IMR-90 (cell line): ENCODE measurements at regions not wholly inside any gene's neighbourhood (a gene's known extent, or its start where the extent isn't known, plus 50 kb on each side); places are given as distances from the start of the nearest gene placed in this dataset.

Experiments
- ATAC-seq: fragments of 200-7000 bp; cut with Tn5 transposase; 2 replicates; pipeline ENCODE4 v1.9.1; 2020; ENCODE audit warnings: low read depth, mild to moderate bottlenecking, moderate library complexity
- BruUV-seq: library from RNA; stranded (reverse); fragments of 400-500 nt; replicated peaks from 2 replicates; lab custom pipeline; 2021; lab: Mats Ljungman, UMichigan
- CTCF ChIA-PET: fragments of 300-600 bp; formaldehyde crosslinking; extraction: SDS; loops from one replicate; lab custom pipeline; 2021; ENCODE audit warnings: antibody characterized with exemption; lab: Yijun Ruan, JAX
- POLR2A ChIA-PET: fragments of 300-600 bp; sonication (Branson Sonifier 250); formaldehyde crosslinking; loops from one replicate; lab custom pipeline; 2022; ENCODE audit warnings: antibody characterized with exemption; ENCODE audit not compliant: unreplicated experiment; lab: Charles Lee
- DNase-seq: peaks from one replicate; pipeline ENCODE4 v3.0.0; 2013
- H2AFZ ChIP-seq: replicated peaks from 2 replicates; pipeline ENCODE3; 2013; ENCODE audit warnings: low read length, mild to moderate bottlenecking; ENCODE audit not compliant: poor library complexity
- H2AK5ac ChIP-seq: 2 replicates; pipeline ENCODE4 v1.6.1; 2013; ENCODE audit warnings: low read depth, low read length, inconsistent platforms
- H2AK9ac ChIP-seq: replicated peaks from 2 replicates; pipeline ENCODE3; 2013; ENCODE audit warnings: mild to moderate bottlenecking, low read depth, low read length, moderate library complexity; ENCODE audit not compliant: poor library complexity
- H2BK120ac ChIP-seq: 2 replicates; pipeline ENCODE4 v1.6.1; 2013; ENCODE audit warnings: low read depth, low read length, inconsistent platforms
- H2BK15ac ChIP-seq: 3 replicates; pipeline ENCODE4 v1.6.1; 2013; ENCODE audit warnings: low read depth, low read length, inconsistent platforms
- H2BK20ac ChIP-seq: 2 replicates; pipeline ENCODE4 v1.6.1; 2013; ENCODE audit warnings: low read depth, mild to moderate bottlenecking, inconsistent platforms, low read length, moderate library complexity
- H2BK5ac ChIP-seq: 2 replicates; pipeline ENCODE4 v1.6.1; 2013; ENCODE audit warnings: mild to moderate bottlenecking, low read depth, low read length, inconsistent platforms; ENCODE audit not compliant: poor library complexity, severe bottlenecking
- H3K14ac ChIP-seq: replicated peaks from 2 replicates; pipeline ENCODE4 v1.6.1; 2013; ENCODE audit warnings: low read depth, low read length, inconsistent platforms
- H3K18ac ChIP-seq: 2 replicates; pipeline ENCODE4 v1.6.1; 2013; ENCODE audit warnings: low read depth, low read length, control low read depth
- H3K23ac ChIP-seq: 2 replicates; pipeline ENCODE4 v1.6.1; 2013; ENCODE audit warnings: low read depth, low read length, inconsistent platforms
- H3K27ac ChIP-seq: 2 replicates; pipeline ENCODE4 v1.5.1; 2013; ENCODE audit warnings: mild to moderate bottlenecking, control low read depth, low read length; ENCODE audit not compliant: insufficient read depth
- H3K27me3 ChIP-seq: 2 replicates; pipeline ENCODE4 v1.6.1; 2013; ENCODE audit warnings: low read length; ENCODE audit not compliant: control insufficient read depth, insufficient read depth
- H3K36me3 ChIP-seq: 2 replicates; pipeline ENCODE4 v1.6.1; 2013; ENCODE audit warnings: low read length, mixed read lengths; ENCODE audit not compliant: control insufficient read depth, insufficient read depth
- H3K4ac ChIP-seq: 2 replicates; pipeline ENCODE4 v1.6.1; 2013; ENCODE audit warnings: low read depth, low read length, inconsistent platforms
- H3K4me1 ChIP-seq: 2 replicates; pipeline ENCODE4 v1.6.1; 2013; ENCODE audit warnings: low read length, mixed read lengths; ENCODE audit not compliant: control insufficient read depth, insufficient read depth
- H3K4me2 ChIP-seq: 2 replicates; pipeline ENCODE4 v1.6.1; 2013; ENCODE audit warnings: low read depth, mild to moderate bottlenecking, control low read depth, low read length, moderate library complexity
- H3K4me3 ChIP-seq: 2 replicates; pipeline ENCODE4 v1.5.1; 2013; ENCODE audit warnings: low read depth, mild to moderate bottlenecking, control low read depth, low read length, moderate library complexity; ENCODE audit not compliant: insufficient read depth
- H3K56ac ChIP-seq: 2 replicates; pipeline ENCODE4 v1.6.1; 2013; ENCODE audit warnings: low read length, inconsistent platforms; ENCODE audit not compliant: insufficient read depth; ENCODE audit errors: extremely low read depth
- H3K79me1 ChIP-seq, 2 experiments: 2 replicates each; pipeline ENCODE4 v1.6.1; 2013; ENCODE audit warnings: low read length in 2 of 2, inconsistent platforms in 1 of 2, low read depth in 1 of 2
- H3K9ac ChIP-seq: 2 replicates; pipeline ENCODE4 v1.6.1; 2013; ENCODE audit warnings: low read depth, low read length, control low read depth
- H3K9me1 ChIP-seq: 2 replicates; pipeline ENCODE4 v1.6.1; 2013; ENCODE audit warnings: low read length, inconsistent platforms; ENCODE audit not compliant: insufficient read depth
- H3K9me3 ChIP-seq: 2 replicates; pipeline ENCODE4 v1.6.1; 2013; ENCODE audit warnings: low read length; ENCODE audit not compliant: control insufficient read depth, insufficient read depth
- H4K20me1 ChIP-seq: 2 replicates; pipeline ENCODE4 v1.6.1; 2013; ENCODE audit warnings: low read length, inconsistent platforms; ENCODE audit not compliant: insufficient read depth
- H4K5ac ChIP-seq: 2 replicates; pipeline ENCODE4 v1.6.1; 2013; ENCODE audit warnings: mild to moderate bottlenecking, low read depth, low read length, control low read depth
- H4K8ac ChIP-seq, 2 experiments: 2 replicates each; pipeline ENCODE4 v1.6.1; 2013; ENCODE audit warnings: low read depth in 2 of 2, low read length in 2 of 2, control low read depth in 1 of 2, inconsistent platforms in 1 of 2
- H4K91ac ChIP-seq: 2 replicates; pipeline ENCODE4 v1.6.1; 2013; ENCODE audit warnings: low read depth, low read length, inconsistent platforms; ENCODE audit not compliant: insufficient read depth
- BHLHE40 ChIP-seq: fragments of 150-350 bp; IDR thresholded peaks from 2 replicates; pipeline ENCODE4 v1.6.1; 2016; ENCODE audit warnings: mild to moderate bottlenecking, low read depth, low read length
- CEBPB ChIP-seq: IDR thresholded peaks from 2 replicates; pipeline ENCODE4 v1.6.1; 2012; ENCODE audit warnings: low read depth, low read length, improper control_type of control experiment
- CHD1 ChIP-seq: IDR thresholded peaks from 2 replicates; pipeline ENCODE4 v1.6.1; 2012; ENCODE audit warnings: low read depth, low read length, improper control_type of control experiment
- FOS ChIP-seq: fragments of 150-350 bp; IDR thresholded peaks from 2 replicates; pipeline ENCODE4 v1.6.1; 2016; ENCODE audit warnings: low read depth, low read length
- MAFK ChIP-seq: IDR thresholded peaks from 2 replicates; pipeline ENCODE4 v1.6.1; 2012; ENCODE audit warnings: low read depth, low read length, improper control_type of control experiment
- MAZ ChIP-seq: IDR thresholded peaks from 2 replicates; pipeline ENCODE4 v1.6.1; 2012; ENCODE audit warnings: low read depth, mild to moderate bottlenecking, low read length, improper control_type of control experiment, moderate library complexity, borderline replicate concordance
- MXI1 ChIP-seq: IDR thresholded peaks from 2 replicates; pipeline ENCODE4 v1.6.1; 2012; ENCODE audit warnings: low read depth, mild to moderate bottlenecking, low read length, moderate library complexity, borderline replicate concordance
- NFE2L2 ChIP-seq: fragments of 150-350 bp; IDR thresholded peaks from 2 replicates; pipeline ENCODE4 v1.6.1; 2016; ENCODE audit warnings: low read depth, mild to moderate bottlenecking, low read length
- POLR2A ChIP-seq: IDR thresholded peaks from 2 replicates; pipeline ENCODE4 v1.6.1; 2012; ENCODE audit warnings: mild to moderate bottlenecking, low read depth, low read length
- RAD21 ChIP-seq: IDR thresholded peaks from 2 replicates; pipeline ENCODE4 v1.6.1; 2012; ENCODE audit warnings: low read length, improper control_type of control experiment
- RCOR1 ChIP-seq: IDR thresholded peaks from 2 replicates; pipeline ENCODE4 v1.6.1; 2012; ENCODE audit warnings: mild to moderate bottlenecking, low read length, improper control_type of control experiment; ENCODE audit not compliant: insufficient replicate concordance
- RFX5 ChIP-seq: IDR thresholded peaks from 2 replicates; pipeline ENCODE4 v1.8.0; 2012; ENCODE audit warnings: low read depth, mild to moderate bottlenecking, low read length, moderate library complexity
- SMC3 ChIP-seq: fragments of 150-350 bp; IDR thresholded peaks from 2 replicates; pipeline ENCODE4 v1.6.1; 2016; ENCODE audit warnings: low read depth, mild to moderate bottlenecking, antibody characterized with exemption, low read length, moderate library complexity
- dilution Hi-C: fragments of 300-500 bp; cut with HindIII; formaldehyde crosslinking; loops from one replicate; pipeline ENCODE4 v1.14.3; 2018; ENCODE audit warnings: low sequenced_read_pairs; ENCODE audit not compliant: unreplicated experiment
- in situ Hi-C: fragments of 300-500 bp; cut with MboI; formaldehyde crosslinking; loops from 3 replicates; pipeline ENCODE4 v1.14.3; 2019; ENCODE audit warnings: low sequenced_read_pairs, inconsistent platforms, mixed read lengths
- intact Hi-C: fragments of 100-400 bp; cut with micrococcal nuclease; formaldehyde crosslinking; loops from 2 replicates; pipeline ENCODE4 v1.10.0; 2022
- TF ChIP-seq, protein P1 (sequence below): fragments of 150-350 bp; IDR thresholded peaks from 2 replicates; pipeline ENCODE4 v1.6.1; 2017; ENCODE audit warnings: mild to moderate bottlenecking, antibody characterized with exemption, low read length, low read depth
- TF ChIP-seq, protein P2 (sequence below): conservative IDR thresholded peaks from 2 replicates; pipeline ENCODE4 v1.5.1; 2012; ENCODE audit warnings: mild to moderate bottlenecking, low read depth, low read length, improper control_type of control experiment
- TF ChIP-seq, protein P3 (sequence below): fragments of 150-350 bp; IDR thresholded peaks from 2 replicates; pipeline ENCODE4 v1.6.1; 2016; ENCODE audit warnings: low read depth, mild to moderate bottlenecking, low read length, moderate library complexity, borderline replicate concordance

- no peak overlapping the region for H4K91ac ChIP-seq
- no peak overlapping the region for H4K8ac ChIP-seq
- ATAC-seq: no peak
- no peak for TF ChIP-seq RAD21
- no peak for TF ChIP-seq SMC3
- no peak for TF ChIP-seq MAZ
- TF ChIP-seq MXI1: no peak
- TF ChIP-seq, protein P1, sequence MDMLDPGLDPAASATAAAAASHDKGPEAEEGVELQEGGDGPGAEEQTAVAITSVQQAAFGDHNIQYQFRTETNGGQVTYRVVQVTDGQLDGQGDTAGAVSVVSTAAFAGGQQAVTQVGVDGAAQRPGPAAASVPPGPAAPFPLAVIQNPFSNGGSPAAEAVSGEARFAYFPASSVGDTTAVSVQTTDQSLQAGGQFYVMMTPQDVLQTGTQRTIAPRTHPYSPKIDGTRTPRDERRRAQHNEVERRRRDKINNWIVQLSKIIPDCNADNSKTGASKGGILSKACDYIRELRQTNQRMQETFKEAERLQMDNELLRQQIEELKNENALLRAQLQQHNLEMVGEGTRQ: no peak
- TF ChIP-seq, protein P2, sequence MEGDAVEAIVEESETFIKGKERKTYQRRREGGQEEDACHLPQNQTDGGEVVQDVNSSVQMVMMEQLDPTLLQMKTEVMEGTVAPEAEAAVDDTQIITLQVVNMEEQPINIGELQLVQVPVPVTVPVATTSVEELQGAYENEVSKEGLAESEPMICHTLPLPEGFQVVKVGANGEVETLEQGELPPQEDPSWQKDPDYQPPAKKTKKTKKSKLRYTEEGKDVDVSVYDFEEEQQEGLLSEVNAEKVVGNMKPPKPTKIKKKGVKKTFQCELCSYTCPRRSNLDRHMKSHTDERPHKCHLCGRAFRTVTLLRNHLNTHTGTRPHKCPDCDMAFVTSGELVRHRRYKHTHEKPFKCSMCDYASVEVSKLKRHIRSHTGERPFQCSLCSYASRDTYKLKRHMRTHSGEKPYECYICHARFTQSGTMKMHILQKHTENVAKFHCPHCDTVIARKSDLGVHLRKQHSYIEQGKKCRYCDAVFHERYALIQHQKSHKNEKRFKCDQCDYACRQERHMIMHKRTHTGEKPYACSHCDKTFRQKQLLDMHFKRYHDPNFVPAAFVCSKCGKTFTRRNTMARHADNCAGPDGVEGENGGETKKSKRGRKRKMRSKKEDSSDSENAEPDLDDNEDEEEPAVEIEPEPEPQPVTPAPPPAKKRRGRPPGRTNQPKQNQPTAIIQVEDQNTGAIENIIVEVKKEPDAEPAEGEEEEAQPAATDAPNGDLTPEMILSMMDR: no peak
- TF ChIP-seq FOS: no peak
- TF ChIP-seq, protein P3, sequence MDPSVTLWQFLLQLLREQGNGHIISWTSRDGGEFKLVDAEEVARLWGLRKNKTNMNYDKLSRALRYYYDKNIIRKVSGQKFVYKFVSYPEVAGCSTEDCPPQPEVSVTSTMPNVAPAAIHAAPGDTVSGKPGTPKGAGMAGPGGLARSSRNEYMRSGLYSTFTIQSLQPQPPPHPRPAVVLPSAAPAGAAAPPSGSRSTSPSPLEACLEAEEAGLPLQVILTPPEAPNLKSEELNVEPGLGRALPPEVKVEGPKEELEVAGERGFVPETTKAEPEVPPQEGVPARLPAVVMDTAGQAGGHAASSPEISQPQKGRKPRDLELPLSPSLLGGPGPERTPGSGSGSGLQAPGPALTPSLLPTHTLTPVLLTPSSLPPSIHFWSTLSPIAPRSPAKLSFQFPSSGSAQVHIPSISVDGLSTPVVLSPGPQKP: no peak
- TF ChIP-seq RCOR1: no peak
- TF ChIP-seq BHLHE40: no peak
- no peak for TF ChIP-seq MAFK
- no peak for TF ChIP-seq RFX5
- TF ChIP-seq CHD1: no peak
- TF ChIP-seq POLR2A: no peak
- no peak for TF ChIP-seq CEBPB
- TF ChIP-seq NFE2L2: no peak
- H3K56ac ChIP-seq: no peak overlapping the region
- no peak overlapping the region for H3K23ac ChIP-seq
- H3K9ac ChIP-seq: no peak overlapping the region
- peak; percentile 4 for DNase-seq
- no peak overlapping the region for H2BK15ac ChIP-seq
- H2AK5ac ChIP-seq: no peak overlapping the region
- H3K9me3 ChIP-seq: no peaks in the 10 kb centered on the region
- no peak overlapping the region for H3K4ac ChIP-seq
- H4K20me1 ChIP-seq: no peaks in the 10 kb centered on the region
- in situ Hi-C loops (no loop called here), intact Hi-C loops (no loop called here), dilution Hi-C loops (no loop called here)
- ChIA-PET CTCF (no interaction called here), POLR2A (no interaction called here)
- H2AK9ac ChIP-seq: no peak overlapping the region
- no peak overlapping the region for H3K14ac ChIP-seq
- H3K4me1 ChIP-seq: peaks cover 4% of the 10 kb centered on the region
- H2AFZ ChIP-seq: no peak overlapping the region
- no peaks in the 10 kb centered on the region for H3K79me1 ChIP-seq
- H3K4me2 ChIP-seq: no peak overlapping the region
- BruUV-seq: no TSS peak
- H3K27me3 ChIP-seq: no peaks in the 10 kb centered on the region
- H3K9me1 ChIP-seq: no peaks in the 10 kb centered on the region
- H3K4me3 ChIP-seq: no peak overlapping the region
- no peak overlapping the region for H3K18ac ChIP-seq
- H2BK5ac ChIP-seq: no peak overlapping the region
- no peak overlapping the region for H3K27ac ChIP-seq
- no peak overlapping the region for H4K5ac ChIP-seq
- no peaks in the 10 kb centered on the region for H3K36me3 ChIP-seq
- no peak overlapping the region for H2BK20ac ChIP-seq
- no peak overlapping the region for H2BK120ac ChIP-seq
Measured at GRCh38 chr1:219269171-219269570, 95.5 kb downstream of the LYPLAL1 start.
